ENCODE measurements at regions not wholly inside any gene's neighbourhood (a gene's known extent, or its start where the extent isn't known, plus 50 kb on each side); places are given as distances from the start of the nearest gene placed in this dataset.

DNA sequence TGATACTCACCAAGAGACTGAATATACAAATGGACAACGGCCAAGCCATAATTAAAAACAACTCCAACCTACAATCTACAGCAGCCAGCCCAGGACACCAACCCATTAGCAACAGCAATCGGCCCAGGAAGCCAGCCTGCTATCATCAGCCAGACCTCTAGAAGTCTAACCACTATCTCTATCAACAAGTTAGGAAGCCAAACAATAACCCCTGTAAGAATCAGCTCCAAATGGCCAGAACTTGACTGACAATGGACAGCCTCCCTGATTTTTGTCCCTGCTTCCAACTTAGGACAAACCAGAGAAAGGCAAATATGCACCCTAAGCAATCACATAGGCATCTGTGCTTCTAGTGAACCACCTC, 511.8 kb upstream of the JARID2 start:
- ChIA-PET CTCF (no interaction called here), POLR2A (no interaction called here)
- peaks cover 20% of the 10 kb centered on the region for H3K9me3 Mint-ChIP-seq
- ATAC-seq (no peak), DNase-seq (ENCODE audit: low spot score) (no peak)
- H3K4me3 Mint-ChIP-seq = no peak overlapping the region
- peaks cover 51% of the 10 kb centered on the region for H3K4me1 Mint-ChIP-seq
- peaks cover 6% of the 10 kb centered on the region; the same call in 1 of the 2 replicates for H3K36me3 Mint-ChIP-seq
- peaks cover 26% of the 10 kb centered on the region for H3K27me3 Mint-ChIP-seq (ENCODE audit: low read depth)
- no peak overlapping the region for H3K27ac Mint-ChIP-seq
- TF ChIP-seq, protein P1, sequence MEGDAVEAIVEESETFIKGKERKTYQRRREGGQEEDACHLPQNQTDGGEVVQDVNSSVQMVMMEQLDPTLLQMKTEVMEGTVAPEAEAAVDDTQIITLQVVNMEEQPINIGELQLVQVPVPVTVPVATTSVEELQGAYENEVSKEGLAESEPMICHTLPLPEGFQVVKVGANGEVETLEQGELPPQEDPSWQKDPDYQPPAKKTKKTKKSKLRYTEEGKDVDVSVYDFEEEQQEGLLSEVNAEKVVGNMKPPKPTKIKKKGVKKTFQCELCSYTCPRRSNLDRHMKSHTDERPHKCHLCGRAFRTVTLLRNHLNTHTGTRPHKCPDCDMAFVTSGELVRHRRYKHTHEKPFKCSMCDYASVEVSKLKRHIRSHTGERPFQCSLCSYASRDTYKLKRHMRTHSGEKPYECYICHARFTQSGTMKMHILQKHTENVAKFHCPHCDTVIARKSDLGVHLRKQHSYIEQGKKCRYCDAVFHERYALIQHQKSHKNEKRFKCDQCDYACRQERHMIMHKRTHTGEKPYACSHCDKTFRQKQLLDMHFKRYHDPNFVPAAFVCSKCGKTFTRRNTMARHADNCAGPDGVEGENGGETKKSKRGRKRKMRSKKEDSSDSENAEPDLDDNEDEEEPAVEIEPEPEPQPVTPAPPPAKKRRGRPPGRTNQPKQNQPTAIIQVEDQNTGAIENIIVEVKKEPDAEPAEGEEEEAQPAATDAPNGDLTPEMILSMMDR (IDR thresholded peaks at IDR 0.05) = no peak
- TF ChIP-seq, protein P2, sequence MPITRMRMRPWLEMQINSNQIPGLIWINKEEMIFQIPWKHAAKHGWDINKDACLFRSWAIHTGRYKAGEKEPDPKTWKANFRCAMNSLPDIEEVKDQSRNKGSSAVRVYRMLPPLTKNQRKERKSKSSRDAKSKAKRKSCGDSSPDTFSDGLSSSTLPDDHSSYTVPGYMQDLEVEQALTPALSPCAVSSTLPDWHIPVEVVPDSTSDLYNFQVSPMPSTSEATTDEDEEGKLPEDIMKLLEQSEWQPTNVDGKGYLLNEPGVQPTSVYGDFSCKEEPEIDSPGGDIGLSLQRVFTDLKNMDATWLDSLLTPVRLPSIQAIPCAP (CRISPR knock-in tag; IDR thresholded peaks at IDR 0.05) = no peak
- TF ChIP-seq, protein P3, sequence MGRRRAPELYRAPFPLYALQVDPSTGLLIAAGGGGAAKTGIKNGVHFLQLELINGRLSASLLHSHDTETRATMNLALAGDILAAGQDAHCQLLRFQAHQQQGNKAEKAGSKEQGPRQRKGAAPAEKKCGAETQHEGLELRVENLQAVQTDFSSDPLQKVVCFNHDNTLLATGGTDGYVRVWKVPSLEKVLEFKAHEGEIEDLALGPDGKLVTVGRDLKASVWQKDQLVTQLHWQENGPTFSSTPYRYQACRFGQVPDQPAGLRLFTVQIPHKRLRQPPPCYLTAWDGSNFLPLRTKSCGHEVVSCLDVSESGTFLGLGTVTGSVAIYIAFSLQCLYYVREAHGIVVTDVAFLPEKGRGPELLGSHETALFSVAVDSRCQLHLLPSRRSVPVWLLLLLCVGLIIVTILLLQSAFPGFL (CRISPR knock-in tag; IDR thresholded peaks at IDR 0.05; ENCODE audit: borderline replicate concordance) = no peak
- TF ChIP-seq ZNF317 (CRISPR knock-in tag; IDR thresholded peaks at IDR 0.05; ENCODE audit: borderline replicate concordance, low read depth) (no peak), CBFB (CRISPR knock-in tag; IDR thresholded peaks at IDR 0.05; ENCODE audit: low read depth) (no peak)
- TF ChIP-seq, protein P4, sequence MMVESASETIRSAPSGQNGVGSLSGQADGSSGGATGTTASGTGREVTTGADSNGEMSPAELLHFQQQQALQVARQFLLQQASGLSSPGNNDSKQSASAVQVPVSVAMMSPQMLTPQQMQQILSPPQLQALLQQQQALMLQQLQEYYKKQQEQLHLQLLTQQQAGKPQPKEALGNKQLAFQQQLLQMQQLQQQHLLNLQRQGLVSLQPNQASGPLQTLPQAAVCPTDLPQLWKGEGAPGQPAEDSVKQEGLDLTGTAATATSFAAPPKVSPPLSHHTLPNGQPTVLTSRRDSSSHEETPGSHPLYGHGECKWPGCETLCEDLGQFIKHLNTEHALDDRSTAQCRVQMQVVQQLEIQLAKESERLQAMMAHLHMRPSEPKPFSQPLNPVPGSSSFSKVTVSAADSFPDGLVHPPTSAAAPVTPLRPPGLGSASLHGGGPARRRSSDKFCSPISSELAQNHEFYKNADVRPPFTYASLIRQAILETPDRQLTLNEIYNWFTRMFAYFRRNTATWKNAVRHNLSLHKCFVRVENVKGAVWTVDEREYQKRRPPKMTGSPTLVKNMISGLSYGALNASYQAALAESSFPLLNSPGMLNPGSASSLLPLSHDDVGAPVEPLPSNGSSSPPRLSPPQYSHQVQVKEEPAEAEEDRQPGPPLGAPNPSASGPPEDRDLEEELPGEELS (CRISPR knock-in tag; IDR thresholded peaks at IDR 0.05) = no peak
- TF ChIP-seq, protein P5, sequence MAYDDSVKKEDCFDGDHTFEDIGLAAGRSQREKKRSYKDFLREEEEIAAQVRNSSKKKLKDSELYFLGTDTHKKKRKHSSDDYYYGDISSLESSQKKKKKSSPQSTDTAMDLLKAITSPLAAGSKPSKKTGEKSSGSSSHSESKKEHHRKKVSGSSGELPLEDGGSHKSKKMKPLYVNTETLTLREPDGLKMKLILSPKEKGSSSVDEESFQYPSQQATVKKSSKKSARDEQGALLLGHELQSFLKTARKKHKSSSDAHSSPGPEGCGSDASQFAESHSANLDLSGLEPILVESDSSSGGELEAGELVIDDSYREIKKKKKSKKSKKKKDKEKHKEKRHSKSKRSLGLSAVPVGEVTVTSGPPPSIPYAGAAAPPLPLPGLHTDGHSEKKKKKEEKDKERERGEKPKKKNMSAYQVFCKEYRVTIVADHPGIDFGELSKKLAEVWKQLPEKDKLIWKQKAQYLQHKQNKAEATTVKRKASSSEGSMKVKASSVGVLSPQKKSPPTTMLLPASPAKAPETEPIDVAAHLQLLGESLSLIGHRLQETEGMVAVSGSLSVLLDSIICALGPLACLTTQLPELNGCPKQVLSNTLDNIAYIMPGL (CRISPR knock-in tag; IDR thresholded peaks at IDR 0.05) = no peak
- TF ChIP-seq, protein P6, sequence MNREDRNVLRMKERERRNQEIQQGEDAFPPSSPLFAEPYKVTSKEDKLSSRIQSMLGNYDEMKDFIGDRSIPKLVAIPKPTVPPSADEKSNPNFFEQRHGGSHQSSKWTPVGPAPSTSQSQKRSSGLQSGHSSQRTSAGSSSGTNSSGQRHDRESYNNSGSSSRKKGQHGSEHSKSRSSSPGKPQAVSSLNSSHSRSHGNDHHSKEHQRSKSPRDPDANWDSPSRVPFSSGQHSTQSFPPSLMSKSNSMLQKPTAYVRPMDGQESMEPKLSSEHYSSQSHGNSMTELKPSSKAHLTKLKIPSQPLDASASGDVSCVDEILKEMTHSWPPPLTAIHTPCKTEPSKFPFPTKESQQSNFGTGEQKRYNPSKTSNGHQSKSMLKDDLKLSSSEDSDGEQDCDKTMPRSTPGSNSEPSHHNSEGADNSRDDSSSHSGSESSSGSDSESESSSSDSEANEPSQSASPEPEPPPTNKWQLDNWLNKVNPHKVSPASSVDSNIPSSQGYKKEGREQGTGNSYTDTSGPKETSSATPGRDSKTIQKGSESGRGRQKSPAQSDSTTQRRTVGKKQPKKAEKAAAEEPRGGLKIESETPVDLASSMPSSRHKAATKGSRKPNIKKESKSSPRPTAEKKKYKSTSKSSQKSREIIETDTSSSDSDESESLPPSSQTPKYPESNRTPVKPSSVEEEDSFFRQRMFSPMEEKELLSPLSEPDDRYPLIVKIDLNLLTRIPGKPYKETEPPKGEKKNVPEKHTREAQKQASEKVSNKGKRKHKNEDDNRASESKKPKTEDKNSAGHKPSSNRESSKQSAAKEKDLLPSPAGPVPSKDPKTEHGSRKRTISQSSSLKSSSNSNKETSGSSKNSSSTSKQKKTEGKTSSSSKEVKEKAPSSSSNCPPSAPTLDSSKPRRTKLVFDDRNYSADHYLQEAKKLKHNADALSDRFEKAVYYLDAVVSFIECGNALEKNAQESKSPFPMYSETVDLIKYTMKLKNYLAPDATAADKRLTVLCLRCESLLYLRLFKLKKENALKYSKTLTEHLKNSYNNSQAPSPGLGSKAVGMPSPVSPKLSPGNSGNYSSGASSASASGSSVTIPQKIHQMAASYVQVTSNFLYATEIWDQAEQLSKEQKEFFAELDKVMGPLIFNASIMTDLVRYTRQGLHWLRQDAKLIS (CRISPR knock-in tag; IDR thresholded peaks at IDR 0.05; ENCODE audit: borderline replicate concordance) = no peak

DNA sequence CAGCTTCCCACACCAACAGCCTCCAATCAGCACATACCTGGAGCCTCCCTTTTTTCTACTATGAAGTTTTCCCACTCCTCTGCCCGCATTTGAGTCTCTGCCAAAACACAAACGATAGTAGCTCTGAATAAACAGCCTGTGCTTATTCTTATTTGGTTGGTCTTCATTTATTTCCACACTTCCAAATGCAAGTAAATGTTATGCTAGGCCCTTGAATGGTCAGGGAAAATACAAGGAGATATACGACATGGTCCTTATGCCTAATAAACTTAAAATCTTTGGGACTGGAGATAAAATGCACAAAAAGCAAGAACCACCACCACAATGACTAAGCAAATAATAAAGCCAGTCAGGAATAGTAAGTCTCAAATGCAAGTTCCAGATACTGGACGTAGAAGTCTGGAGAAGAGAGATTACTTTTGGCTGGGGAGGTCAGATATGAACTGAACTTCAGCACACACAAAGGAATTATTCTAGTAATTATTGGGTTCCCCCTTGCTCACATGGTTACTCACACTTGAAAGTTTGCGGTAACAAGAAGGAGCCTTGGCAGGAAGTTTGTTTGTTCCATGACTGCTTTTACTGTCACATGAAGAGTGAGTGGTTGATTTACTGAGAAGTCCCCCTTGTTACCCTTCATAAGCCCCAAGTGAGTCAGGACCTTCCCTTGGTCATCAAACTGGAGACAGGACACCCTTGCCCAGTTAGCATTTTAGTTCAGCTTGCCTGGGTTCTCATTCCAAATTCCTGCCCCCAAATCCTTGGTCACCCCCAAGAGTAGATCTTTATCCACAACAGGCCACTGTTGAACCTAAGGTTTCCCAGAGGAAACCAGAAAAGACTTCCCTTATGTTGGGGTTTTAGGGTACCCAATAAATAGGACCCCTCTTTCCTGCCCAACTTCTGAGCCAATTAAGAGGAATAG, 511.2 kb upstream of the JARID2 start:
- peaks cover 45% of the 10 kb centered on the region for H3K4me1 Mint-ChIP-seq
- POLR2A ChIA-PET = interaction anchor here (0.5 kb wide), 1 partner anchor 440 kb away, joined by 6 read pairs; no protein-coding TSS in a partner anchor
- DNase-seq (ENCODE audit: low spot score) (no peak), ATAC-seq (no peak)
- H3K4me3 Mint-ChIP-seq = no peak overlapping the region
- CTCF ChIA-PET = no interaction called here
- peaks cover 20% of the 10 kb centered on the region for H3K9me3 Mint-ChIP-seq
- peaks cover 26% of the 10 kb centered on the region for H3K27me3 Mint-ChIP-seq (ENCODE audit: low read depth)
- H3K27ac Mint-ChIP-seq = no peak overlapping the region
- peaks cover 6% of the 10 kb centered on the region; the same call in 1 of the 2 replicates for H3K36me3 Mint-ChIP-seq
- no peak for TF ChIP-seq OVOL2 (CRISPR knock-in tag; IDR thresholded peaks at IDR 0.05; ENCODE audit: borderline replicate concordance)
- TF ChIP-seq CBFB (CRISPR knock-in tag; IDR thresholded peaks at IDR 0.05; ENCODE audit: low read depth) = no peak
- TF ChIP-seq, protein P7, sequence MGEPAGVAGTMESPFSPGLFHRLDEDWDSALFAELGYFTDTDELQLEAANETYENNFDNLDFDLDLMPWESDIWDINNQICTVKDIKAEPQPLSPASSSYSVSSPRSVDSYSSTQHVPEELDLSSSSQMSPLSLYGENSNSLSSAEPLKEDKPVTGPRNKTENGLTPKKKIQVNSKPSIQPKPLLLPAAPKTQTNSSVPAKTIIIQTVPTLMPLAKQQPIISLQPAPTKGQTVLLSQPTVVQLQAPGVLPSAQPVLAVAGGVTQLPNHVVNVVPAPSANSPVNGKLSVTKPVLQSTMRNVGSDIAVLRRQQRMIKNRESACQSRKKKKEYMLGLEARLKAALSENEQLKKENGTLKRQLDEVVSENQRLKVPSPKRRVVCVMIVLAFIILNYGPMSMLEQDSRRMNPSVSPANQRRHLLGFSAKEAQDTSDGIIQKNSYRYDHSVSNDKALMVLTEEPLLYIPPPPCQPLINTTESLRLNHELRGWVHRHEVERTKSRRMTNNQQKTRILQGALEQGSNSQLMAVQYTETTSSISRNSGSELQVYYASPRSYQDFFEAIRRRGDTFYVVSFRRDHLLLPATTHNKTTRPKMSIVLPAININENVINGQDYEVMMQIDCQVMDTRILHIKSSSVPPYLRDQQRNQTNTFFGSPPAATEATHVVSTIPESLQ (CRISPR knock-in tag; IDR thresholded peaks at IDR 0.05) = no peak
- no peak for TF ChIP-seq IRF2 (CRISPR knock-in tag; IDR thresholded peaks at IDR 0.05; ENCODE audit: borderline replicate concordance, low read depth)
- TF ChIP-seq GTF2I (CRISPR knock-in tag; conservative IDR thresholded peaks at IDR 0.05) = no peak
- TF ChIP-seq PRRX2 (CRISPR knock-in tag; IDR thresholded peaks at IDR 0.05) = no peak
- TF ChIP-seq, protein P8, sequence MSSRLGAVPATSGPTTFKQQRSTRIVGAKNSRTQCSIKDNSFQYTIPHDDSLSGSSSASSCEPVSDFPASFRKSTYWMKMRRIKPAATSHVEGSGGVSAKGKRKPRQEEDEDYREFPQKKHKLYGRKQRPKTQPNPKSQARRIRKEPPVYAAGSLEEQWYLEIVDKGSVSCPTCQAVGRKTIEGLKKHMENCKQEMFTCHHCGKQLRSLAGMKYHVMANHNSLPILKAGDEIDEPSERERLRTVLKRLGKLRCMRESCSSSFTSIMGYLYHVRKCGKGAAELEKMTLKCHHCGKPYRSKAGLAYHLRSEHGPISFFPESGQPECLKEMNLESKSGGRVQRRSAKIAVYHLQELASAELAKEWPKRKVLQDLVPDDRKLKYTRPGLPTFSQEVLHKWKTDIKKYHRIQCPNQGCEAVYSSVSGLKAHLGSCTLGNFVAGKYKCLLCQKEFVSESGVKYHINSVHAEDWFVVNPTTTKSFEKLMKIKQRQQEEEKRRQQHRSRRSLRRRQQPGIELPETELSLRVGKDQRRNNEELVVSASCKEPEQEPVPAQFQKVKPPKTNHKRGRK (CRISPR knock-in tag; IDR thresholded peaks at IDR 0.05; ENCODE audit: borderline replicate concordance) = no peak
- TF ChIP-seq, protein P9, sequence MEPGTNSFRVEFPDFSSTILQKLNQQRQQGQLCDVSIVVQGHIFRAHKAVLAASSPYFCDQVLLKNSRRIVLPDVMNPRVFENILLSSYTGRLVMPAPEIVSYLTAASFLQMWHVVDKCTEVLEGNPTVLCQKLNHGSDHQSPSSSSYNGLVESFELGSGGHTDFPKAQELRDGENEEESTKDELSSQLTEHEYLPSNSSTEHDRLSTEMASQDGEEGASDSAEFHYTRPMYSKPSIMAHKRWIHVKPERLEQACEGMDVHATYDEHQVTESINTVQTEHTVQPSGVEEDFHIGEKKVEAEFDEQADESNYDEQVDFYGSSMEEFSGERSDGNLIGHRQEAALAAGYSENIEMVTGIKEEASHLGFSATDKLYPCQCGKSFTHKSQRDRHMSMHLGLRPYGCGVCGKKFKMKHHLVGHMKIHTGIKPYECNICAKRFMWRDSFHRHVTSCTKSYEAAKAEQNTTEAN (CRISPR knock-in tag; IDR thresholded peaks at IDR 0.05) = no peak
